IMR-90 (cell line): ENCODE measurements at regions not wholly inside any gene's neighbourhood (a gene's known extent, or its start where the extent isn't known, plus 50 kb on each side); places are given as distances from the start of the nearest gene placed in this dataset.

ENCODE experiments used
- ATAC-seq: fragments of 200-7000 bp; cut with Tn5 transposase; 2 replicates; pipeline ENCODE4 v1.9.1; 2020; ENCODE audit warnings: low read depth, mild to moderate bottlenecking, moderate library complexity
- BruUV-seq: library from RNA; stranded (reverse); fragments of 400-500 nt; replicated peaks from 2 replicates; lab custom pipeline; 2021; lab: Mats Ljungman, UMichigan
- CTCF ChIA-PET: fragments of 300-600 bp; formaldehyde crosslinking; extraction: SDS; loops from one replicate; lab custom pipeline; 2021; ENCODE audit warnings: antibody characterized with exemption; lab: Yijun Ruan, JAX
- POLR2A ChIA-PET: fragments of 300-600 bp; sonication (Branson Sonifier 250); formaldehyde crosslinking; loops from one replicate; lab custom pipeline; 2022; ENCODE audit warnings: antibody characterized with exemption; ENCODE audit not compliant: unreplicated experiment; lab: Charles Lee
- DNase-seq: peaks from one replicate; pipeline ENCODE4 v3.0.0; 2013
- H2AFZ ChIP-seq: replicated peaks from 2 replicates; pipeline ENCODE3; 2013; ENCODE audit warnings: low read length, mild to moderate bottlenecking; ENCODE audit not compliant: poor library complexity
- H2AK5ac ChIP-seq: 2 replicates; pipeline ENCODE4 v1.6.1; 2013; ENCODE audit warnings: low read depth, low read length, inconsistent platforms
- H2AK9ac ChIP-seq: replicated peaks from 2 replicates; pipeline ENCODE3; 2013; ENCODE audit warnings: mild to moderate bottlenecking, low read depth, low read length, moderate library complexity; ENCODE audit not compliant: poor library complexity
- H2BK120ac ChIP-seq: 2 replicates; pipeline ENCODE4 v1.6.1; 2013; ENCODE audit warnings: low read depth, low read length, inconsistent platforms
- H2BK15ac ChIP-seq: 3 replicates; pipeline ENCODE4 v1.6.1; 2013; ENCODE audit warnings: low read depth, low read length, inconsistent platforms
- H2BK20ac ChIP-seq: 2 replicates; pipeline ENCODE4 v1.6.1; 2013; ENCODE audit warnings: low read depth, mild to moderate bottlenecking, inconsistent platforms, low read length, moderate library complexity
- H2BK5ac ChIP-seq: 2 replicates; pipeline ENCODE4 v1.6.1; 2013; ENCODE audit warnings: mild to moderate bottlenecking, low read depth, low read length, inconsistent platforms; ENCODE audit not compliant: poor library complexity, severe bottlenecking
- H3K14ac ChIP-seq: replicated peaks from 2 replicates; pipeline ENCODE4 v1.6.1; 2013; ENCODE audit warnings: low read depth, low read length, inconsistent platforms
- H3K18ac ChIP-seq: 2 replicates; pipeline ENCODE4 v1.6.1; 2013; ENCODE audit warnings: low read depth, low read length, control low read depth
- H3K23ac ChIP-seq: 2 replicates; pipeline ENCODE4 v1.6.1; 2013; ENCODE audit warnings: low read depth, low read length, inconsistent platforms
- H3K27ac ChIP-seq: 2 replicates; pipeline ENCODE4 v1.5.1; 2013; ENCODE audit warnings: mild to moderate bottlenecking, control low read depth, low read length; ENCODE audit not compliant: insufficient read depth
- H3K27me3 ChIP-seq: 2 replicates; pipeline ENCODE4 v1.6.1; 2013; ENCODE audit warnings: low read length; ENCODE audit not compliant: control insufficient read depth, insufficient read depth
- H3K36me3 ChIP-seq: 2 replicates; pipeline ENCODE4 v1.6.1; 2013; ENCODE audit warnings: low read length, mixed read lengths; ENCODE audit not compliant: control insufficient read depth, insufficient read depth
- H3K4ac ChIP-seq: 2 replicates; pipeline ENCODE4 v1.6.1; 2013; ENCODE audit warnings: low read depth, low read length, inconsistent platforms
- H3K4me1 ChIP-seq: 2 replicates; pipeline ENCODE4 v1.6.1; 2013; ENCODE audit warnings: low read length, mixed read lengths; ENCODE audit not compliant: control insufficient read depth, insufficient read depth
- H3K4me2 ChIP-seq: 2 replicates; pipeline ENCODE4 v1.6.1; 2013; ENCODE audit warnings: low read depth, mild to moderate bottlenecking, control low read depth, low read length, moderate library complexity
- H3K4me3 ChIP-seq: 2 replicates; pipeline ENCODE4 v1.5.1; 2013; ENCODE audit warnings: low read depth, mild to moderate bottlenecking, control low read depth, low read length, moderate library complexity; ENCODE audit not compliant: insufficient read depth
- H3K56ac ChIP-seq: 2 replicates; pipeline ENCODE4 v1.6.1; 2013; ENCODE audit warnings: low read length, inconsistent platforms; ENCODE audit not compliant: insufficient read depth; ENCODE audit errors: extremely low read depth
- H3K79me1 ChIP-seq, 2 experiments: 2 replicates each; pipeline ENCODE4 v1.6.1; 2013; ENCODE audit warnings: low read length in 2 of 2, inconsistent platforms in 1 of 2, low read depth in 1 of 2
- H3K9ac ChIP-seq: 2 replicates; pipeline ENCODE4 v1.6.1; 2013; ENCODE audit warnings: low read depth, low read length, control low read depth
- H3K9me1 ChIP-seq: 2 replicates; pipeline ENCODE4 v1.6.1; 2013; ENCODE audit warnings: low read length, inconsistent platforms; ENCODE audit not compliant: insufficient read depth
- H3K9me3 ChIP-seq: 2 replicates; pipeline ENCODE4 v1.6.1; 2013; ENCODE audit warnings: low read length; ENCODE audit not compliant: control insufficient read depth, insufficient read depth
- H4K20me1 ChIP-seq: 2 replicates; pipeline ENCODE4 v1.6.1; 2013; ENCODE audit warnings: low read length, inconsistent platforms; ENCODE audit not compliant: insufficient read depth
- H4K5ac ChIP-seq: 2 replicates; pipeline ENCODE4 v1.6.1; 2013; ENCODE audit warnings: mild to moderate bottlenecking, low read depth, low read length, control low read depth
- H4K8ac ChIP-seq, 2 experiments: 2 replicates each; pipeline ENCODE4 v1.6.1; 2013; ENCODE audit warnings: low read depth in 2 of 2, low read length in 2 of 2, control low read depth in 1 of 2, inconsistent platforms in 1 of 2
- H4K91ac ChIP-seq: 2 replicates; pipeline ENCODE4 v1.6.1; 2013; ENCODE audit warnings: low read depth, low read length, inconsistent platforms; ENCODE audit not compliant: insufficient read depth
- MAZ ChIP-seq: IDR thresholded peaks from 2 replicates; pipeline ENCODE4 v1.6.1; 2012; ENCODE audit warnings: low read depth, mild to moderate bottlenecking, low read length, improper control_type of control experiment, moderate library complexity, borderline replicate concordance
- SMC3 ChIP-seq: fragments of 150-350 bp; IDR thresholded peaks from 2 replicates; pipeline ENCODE4 v1.6.1; 2016; ENCODE audit warnings: low read depth, mild to moderate bottlenecking, antibody characterized with exemption, low read length, moderate library complexity
- WGBS, 2 experiments: methylation state at CpG; one replicate each; pipeline versions ENCODE4 v1.1.5 to v1.1.7; 2013; ENCODE audit warnings: missing lambda C conversion rate in 2 of 2; ENCODE audit not compliant: insufficient read length in 1 of 2; ENCODE audit errors: extremely low coverage in 2 of 2; 5-methylcytosine and 5-hydroxymethylcytosine counted together
- dilution Hi-C: fragments of 300-500 bp; cut with HindIII; formaldehyde crosslinking; loops from one replicate; pipeline ENCODE4 v1.14.3; 2018; ENCODE audit warnings: low sequenced_read_pairs; ENCODE audit not compliant: unreplicated experiment
- in situ Hi-C: fragments of 300-500 bp; cut with MboI; formaldehyde crosslinking; loops from 3 replicates; pipeline ENCODE4 v1.14.3; 2019; ENCODE audit warnings: low sequenced_read_pairs, inconsistent platforms, mixed read lengths
- intact Hi-C: fragments of 100-400 bp; cut with micrococcal nuclease; formaldehyde crosslinking; loops from 2 replicates; pipeline ENCODE4 v1.10.0; 2022

GRCh38 chr7:13792208-13792607 is 197.3 kb downstream of the ETV1 start:
- no peak overlapping the region for H3K14ac ChIP-seq
- dilution Hi-C loops, result no loop called here
- no peak overlapping the region for H3K27ac ChIP-seq
- H2BK15ac ChIP-seq, result no peak overlapping the region
- no peak overlapping the region for H4K5ac ChIP-seq
- H3K9me3 ChIP-seq, result no peaks in the 10 kb centered on the region
- H3K4me1 ChIP-seq, result no peaks in the 10 kb centered on the region
- no peak for ATAC-seq
- no peak overlapping the region for H4K91ac ChIP-seq
- no peaks in the 10 kb centered on the region for H3K36me3 ChIP-seq
- no peak overlapping the region for H2BK5ac ChIP-seq
- TF ChIP-seq SMC3 (no peak), MAZ (no peak)
- no peaks in the 10 kb centered on the region for H3K27me3 ChIP-seq
- no peak overlapping the region for H3K4ac ChIP-seq
- no peak overlapping the region for H4K8ac ChIP-seq
- no peak overlapping the region for H3K4me2 ChIP-seq
- no peak overlapping the region for H2AK9ac ChIP-seq
- H4K20me1 ChIP-seq, result no peaks in the 10 kb centered on the region
- no peaks in the 10 kb centered on the region for H3K9me1 ChIP-seq
- no peak overlapping the region for H3K4me3 ChIP-seq
- ChIA-PET POLR2A (no interaction called here), CTCF (no interaction called here)
- H2BK20ac ChIP-seq, result no peak overlapping the region
- H3K56ac ChIP-seq, result no peak overlapping the region
- WGBS, 2 experiments, result no CpG with 5 or more reads among the region's 6 CpGs
- no peak overlapping the region for H2BK120ac ChIP-seq
- no peak for DNase-seq
- no peak overlapping the region for H2AFZ ChIP-seq
- H3K79me1 ChIP-seq, result no peaks in the 10 kb centered on the region
- H3K18ac ChIP-seq, result no peak overlapping the region
- no peak overlapping the region for H3K23ac ChIP-seq
- H2AK5ac ChIP-seq, result no peak overlapping the region
- intact Hi-C loops, result no loop called here
- in situ Hi-C loops, result no loop called here
- no peak overlapping the region for H3K9ac ChIP-seq
- BruUV-seq, result no TSS peak
